Osteocyte (in vitro differentiated cells): ENCODE measurements at regions not wholly inside any gene's neighbourhood (a gene's known extent, or its start where the extent isn't known, plus 50 kb on each side); places are given as distances from the start of the nearest gene placed in this dataset.
A peak's percentile ranks its signal among the peaks of the same experiment; 100 is the strongest.

Source experiments
- DNase-seq: peaks from one replicate; pipeline ENCODE4 v3.0.0; 2021; ENCODE audit warnings: mixed read lengths; ENCODE audit not compliant: unreplicated experiment; ENCODE audit errors: extremely low spot score
- H3K27ac Mint-ChIP-seq: one replicate; pipeline ENCODE4 v1.8.0; 2021; ENCODE audit warnings: mild to moderate bottlenecking, mixed read lengths; ENCODE audit not compliant: unreplicated experiment
- H3K27me3 Mint-ChIP-seq: one replicate; pipeline ENCODE4 v1.8.0; 2021; ENCODE audit warnings: mixed read lengths; ENCODE audit not compliant: unreplicated experiment
- H3K36me3 Mint-ChIP-seq: one replicate; pipeline ENCODE4 v1.8.0; 2021; ENCODE audit warnings: mixed read lengths; ENCODE audit not compliant: unreplicated experiment
- H3K4me1 Mint-ChIP-seq: one replicate; pipeline ENCODE4 v1.8.0; 2021; ENCODE audit warnings: mixed read lengths; ENCODE audit not compliant: unreplicated experiment
- H3K4me3 Mint-ChIP-seq: one replicate; pipeline ENCODE4 v1.8.0; 2021; ENCODE audit warnings: mild to moderate bottlenecking, moderate library complexity, mixed read lengths; ENCODE audit not compliant: unreplicated experiment
- H3K9me3 Mint-ChIP-seq: one replicate; pipeline ENCODE4 v1.8.0; 2021; ENCODE audit warnings: mixed read lengths; ENCODE audit not compliant: unreplicated experiment
- CTCF ChIP-seq: fragments of 200-600 bp; sonication (generic); IDR thresholded peaks from 2 replicates; pipeline ENCODE4 v1.5.0; 2021; ENCODE audit warnings: antibody characterized with exemption, mild to moderate bottlenecking, moderate library complexity

GRCh38 chr12:19576506-19577280 is 137.4 kb downstream of the AEBP2 start:
- Mint-ChIP-seq H3K27me3 (no peaks in the 10 kb centered on the region), H3K36me3 (peaks cover 7% of the 10 kb centered on the region), H3K9me3 (peaks cover 6% of the 10 kb centered on the region), H3K4me1 (peaks cover 51% of the 10 kb centered on the region), H3K4me3 (no peak overlapping the region), H3K27ac (peak overlapping the region; percentile 85)
- TF ChIP-seq CTCF: no peak
- no peak for DNase-seq

GRCh38 chr12:19577281-19577530 is 137.9 kb downstream of the AEBP2 start:
- no peak for TF ChIP-seq CTCF
- no peaks in the 10 kb centered on the region for H3K27me3 Mint-ChIP-seq
- H3K36me3 Mint-ChIP-seq: peaks cover 7% of the 10 kb centered on the region
- DNase-seq: no peak
- peaks cover 51% of the 10 kb centered on the region for H3K4me1 Mint-ChIP-seq
- H3K27ac Mint-ChIP-seq: peak overlapping the region; percentile 85
- H3K4me3 Mint-ChIP-seq: no peak overlapping the region
- H3K9me3 Mint-ChIP-seq: peaks cover 7% of the 10 kb centered on the region

- no peaks in the 10 kb centered on the region for H3K27me3 Mint-ChIP-seq
Observed at GRCh38 chr12:19584732-19585131, 145.4 kb downstream of the AEBP2 start.

GRCh38 chr12:19588951-19589350 is 149.7 kb downstream of the AEBP2 start:
- no peak for TF ChIP-seq CTCF
- Mint-ChIP-seq H3K27ac (no peak overlapping the region), H3K4me1 (no peaks in the 10 kb centered on the region)

More at GRCh38 chr12:19584732-19585131, 145.4 kb downstream of the AEBP2 start:
- H3K4me3 Mint-ChIP-seq: no peak overlapping the region
- no peak for TF ChIP-seq CTCF
- H3K36me3 Mint-ChIP-seq: peaks cover 18% of the 10 kb centered on the region
- peaks cover 14% of the 10 kb centered on the region for H3K9me3 Mint-ChIP-seq
- no peak overlapping the region for H3K27ac Mint-ChIP-seq
- H3K4me1 Mint-ChIP-seq: peaks cover 4% of the 10 kb centered on the region
- DNase-seq: no peak

GRCh38 chr12:19591951-19592350 is 152.7 kb downstream of the AEBP2 start:
- H3K36me3 Mint-ChIP-seq: no peaks in the 10 kb centered on the region
- DNase-seq: no peak
- no peaks in the 10 kb centered on the region for H3K27me3 Mint-ChIP-seq
- H3K4me1 Mint-ChIP-seq: peaks cover 2% of the 10 kb centered on the region
- H3K9me3 Mint-ChIP-seq: no peaks in the 10 kb centered on the region
- no peak overlapping the region for H3K4me3 Mint-ChIP-seq
- no peak overlapping the region for H3K27ac Mint-ChIP-seq
- TF ChIP-seq CTCF: no peak

More at GRCh38 chr12:19588951-19589350, 149.7 kb downstream of the AEBP2 start:
- H3K9me3 Mint-ChIP-seq: no peaks in the 10 kb centered on the region
- no peak overlapping the region for H3K4me3 Mint-ChIP-seq
- no peak for DNase-seq
- no peaks in the 10 kb centered on the region for H3K27me3 Mint-ChIP-seq
- H3K36me3 Mint-ChIP-seq: peaks cover 7% of the 10 kb centered on the region
